Epithelial cell of esophagus (primary cell): ENCODE measurements at regions not wholly inside any gene's neighbourhood (a gene's known extent, or its start where the extent isn't known, plus 50 kb on each side); places are given as distances from the start of the nearest gene placed in this dataset.

ENCODE experiments used
- DNase-seq: peaks from one replicate; pipeline ENCODE4 v3.0.0; 2010; ENCODE audit warnings: low read depth
- H3K4me3 ChIP-seq: 2 replicates; pipeline ENCODE4 v1.5.1; 2011; ENCODE audit warnings: mild to moderate bottlenecking, low read length, control low read depth
- CTCF ChIP-seq: IDR thresholded peaks from 2 replicates; pipeline ENCODE4 v1.5.1; 2011; ENCODE audit warnings: low read depth, mild to moderate bottlenecking, low read length, control low read depth, inconsistent platforms; ENCODE audit not compliant: insufficient read depth; ENCODE audit errors: missing control alignments

DNA sequence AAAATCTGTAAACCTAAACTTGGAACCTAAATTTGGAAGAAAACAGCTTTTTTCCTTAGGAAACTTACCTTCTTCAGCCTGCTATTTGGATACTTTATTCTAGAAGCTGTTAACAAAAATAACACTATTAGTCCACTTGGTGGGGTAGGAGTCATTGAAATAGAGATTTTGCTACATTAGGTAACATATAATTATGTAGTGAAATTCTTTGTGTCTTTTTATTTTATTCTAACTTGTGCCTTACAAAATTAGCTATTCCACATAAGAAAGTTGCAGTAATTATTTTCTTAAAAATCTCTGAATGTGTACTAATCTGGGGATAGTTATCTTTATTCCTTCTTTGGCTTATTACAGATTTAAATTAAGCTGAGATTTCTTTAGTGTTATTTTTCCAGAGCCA, 360.4 kb upstream of the ROBO2 start:
- no peak for DNase-seq
- H3K4me3 ChIP-seq, result no peak overlapping the region
- TF ChIP-seq CTCF, result no peak

- TF ChIP-seq CTCF, result no peak
- DNase-seq, result no peak
- H3K4me3 ChIP-seq, result no peak overlapping the region
Observed at GRCh38 chr3:76683256-76683655, 356.6 kb upstream of the ROBO2 start.

DNA sequence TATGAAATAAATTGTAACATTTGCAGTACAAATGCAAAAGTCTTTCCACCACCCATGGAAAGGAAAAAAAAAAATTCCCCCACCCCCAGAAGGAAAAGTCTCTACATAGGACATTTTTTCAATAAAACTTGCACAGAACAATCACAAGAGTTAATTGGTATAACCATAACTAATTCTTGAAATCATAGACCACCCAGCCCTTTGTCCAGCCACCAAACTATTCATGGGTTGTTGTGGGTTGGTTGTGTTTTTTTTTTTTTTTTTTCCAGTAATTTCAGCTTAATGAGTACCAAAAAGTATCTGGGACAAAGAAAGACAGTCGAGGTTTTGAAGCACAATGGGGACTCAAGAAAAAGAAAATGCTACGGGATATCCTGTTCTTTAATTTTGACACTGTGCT, 355.0 kb upstream of the ROBO2 start:
- TF ChIP-seq CTCF, result no peak
- no peak overlapping the region for H3K4me3 ChIP-seq
- DNase-seq, result no peak

DNA sequence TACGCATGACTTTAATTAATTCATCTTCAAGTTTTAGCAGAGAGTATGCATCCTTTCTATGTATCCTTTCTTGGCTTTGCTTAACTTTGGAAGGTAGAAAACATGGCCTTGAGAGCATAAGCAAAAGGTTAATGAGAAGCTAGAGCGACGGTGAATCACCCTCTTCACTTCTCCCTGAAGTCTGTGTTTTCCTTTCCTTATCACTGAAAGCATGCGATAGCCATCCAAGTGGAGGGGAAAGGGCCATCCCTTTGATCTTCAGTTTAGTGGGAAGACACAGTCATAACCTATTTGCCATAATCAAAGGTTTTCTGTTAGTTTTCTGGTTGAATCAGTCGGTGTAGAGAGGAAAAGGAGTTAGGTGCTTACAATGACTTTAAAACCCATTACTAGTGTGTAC, 354.0 kb upstream of the ROBO2 start:
- no peak overlapping the region for H3K4me3 ChIP-seq
- DNase-seq, result no peak
- TF ChIP-seq CTCF, result no peak

GRCh38 chr3:76687019-76687418, 352.9 kb upstream of the ROBO2 start:
- DNase-seq, result no peak
- no peak overlapping the region for H3K4me3 ChIP-seq
- TF ChIP-seq CTCF, result no peak

GRCh38 chr3:76694063-76694462, 345.8 kb upstream of the ROBO2 start:
- H3K4me3 ChIP-seq, result no peak overlapping the region
- TF ChIP-seq CTCF, result no peak
- DNase-seq, result no peak

DNA sequence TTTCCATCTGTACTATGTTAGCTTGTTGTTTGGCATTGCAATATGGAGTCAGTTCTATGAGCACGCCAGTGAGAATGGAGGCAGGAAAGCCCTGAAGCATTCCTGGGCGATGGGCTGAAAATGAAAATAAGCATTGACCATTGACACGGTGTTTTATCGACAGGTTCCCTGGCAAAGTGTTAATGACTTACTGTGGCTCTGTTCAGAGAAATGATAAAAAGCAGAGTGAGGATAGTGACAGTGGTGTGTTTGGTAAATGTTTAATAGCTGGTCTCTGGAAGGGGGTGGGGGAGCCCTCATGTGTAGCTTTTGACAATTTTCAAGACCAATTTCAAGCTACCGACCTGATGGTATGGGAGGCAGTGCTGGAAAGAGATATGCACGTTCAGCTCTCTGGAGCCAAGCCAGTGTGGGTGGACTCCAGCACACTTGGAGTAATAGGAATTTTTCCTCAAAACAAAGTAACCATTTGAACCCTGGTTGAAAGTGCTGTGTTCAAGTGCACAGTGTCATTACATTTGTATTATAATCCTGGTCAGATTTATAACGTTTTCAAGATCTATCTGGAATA, 341.7 kb upstream of the ROBO2 start:
- TF ChIP-seq CTCF, result no peak
- no peak overlapping the region for H3K4me3 ChIP-seq
- no peak for DNase-seq
